ENCODE measurements at regions not wholly inside any gene's neighbourhood (a gene's known extent, or its start where the extent isn't known, plus 50 kb on each side); places are given as distances from the start of the nearest gene placed in this dataset.

GRCh38 chr1:239539051-239539450 lies 152.7 kb downstream of the CHRM3 start:
- no peak for DNase-seq (ENCODE audit: low read depth)

- no peak for DNase-seq (ENCODE audit: low read depth)
Measured at GRCh38 chr1:239539812-239540211, 153.4 kb downstream of the CHRM3 start.

- DNase-seq (ENCODE audit: low read depth): no peak
Measured at GRCh38 chr1:239543873-239544272, 157.5 kb downstream of the CHRM3 start.

GRCh38 chr1:239545466-239545865 lies 159.1 kb downstream of the CHRM3 start:
- no peak for DNase-seq (ENCODE audit: low read depth)

GRCh38 chr1:239547987-239548386 lies 161.6 kb downstream of the CHRM3 start:
- no peak for DNase-seq (ENCODE audit: low read depth)

GRCh38 chr1:239550178-239550577 lies 163.8 kb downstream of the CHRM3 start:
- DNase-seq (ENCODE audit: low read depth): no peak

- no peak for DNase-seq (ENCODE audit: low read depth)
Measured at GRCh38 chr1:239555350-239555749, 169.0 kb downstream of the CHRM3 start.

GRCh38 chr1:239558559-239558958 lies 172.2 kb downstream of the CHRM3 start:
- no peak for DNase-seq (ENCODE audit: low read depth)

GRCh38 chr1:239558991-239559390 lies 172.6 kb downstream of the CHRM3 start:
- DNase-seq (ENCODE audit: low read depth): no peak

GRCh38 chr1:239560921-239561320 lies 174.6 kb downstream of the CHRM3 start:
- no peak for DNase-seq (ENCODE audit: low read depth)

GRCh38 chr1:239562095-239562494 lies 175.7 kb downstream of the CHRM3 start:
- no peak for DNase-seq (ENCODE audit: low read depth)

- DNase-seq (ENCODE audit: low read depth): no peak
Measured at GRCh38 chr1:239563681-239564080, 177.3 kb downstream of the CHRM3 start.

GRCh38 chr1:239566074-239566473 lies 179.7 kb downstream of the CHRM3 start:
- no peak for DNase-seq (ENCODE audit: low read depth)

GRCh38 chr1:239570878-239571277 lies 184.5 kb downstream of the CHRM3 start:
- DNase-seq (ENCODE audit: low read depth): no peak

GRCh38 chr1:239572183-239572582 lies 185.8 kb downstream of the CHRM3 start:
- no peak for DNase-seq (ENCODE audit: low read depth)

GRCh38 chr1:239574112-239574511 lies 187.7 kb downstream of the CHRM3 start:
- no peak for DNase-seq (ENCODE audit: low read depth)

- no peak for DNase-seq (ENCODE audit: low read depth)
Measured at GRCh38 chr1:239575113-239575512, 188.7 kb downstream of the CHRM3 start.

- no peak for DNase-seq (ENCODE audit: low read depth)
Measured at GRCh38 chr1:239583536-239583935, 197.2 kb downstream of the CHRM3 start.

GRCh38 chr1:239586128-239586527 lies 199.8 kb downstream of the CHRM3 start:
- no peak for DNase-seq (ENCODE audit: low read depth)

GRCh38 chr1:239587066-239587465 lies 200.7 kb downstream of the CHRM3 start:
- DNase-seq (ENCODE audit: low read depth): no peak

GRCh38 chr1:239587574-239588369 lies 201.4 kb downstream of the CHRM3 start:
- DNase-seq (ENCODE audit: low read depth): no peak

- DNase-seq (ENCODE audit: low read depth): no peak
Measured at GRCh38 chr1:239590556-239590955, 204.2 kb downstream of the CHRM3 start.

- no peak for DNase-seq (ENCODE audit: low read depth)
Measured at GRCh38 chr1:239593527-239593926, 207.2 kb downstream of the CHRM3 start.

- no peak for DNase-seq (ENCODE audit: low read depth)
Measured at GRCh38 chr1:239600588-239600987, 214.2 kb downstream of the CHRM3 start.
